Left lobe of liver (tissue), 2 donors: ENCODE measurements at regions not wholly inside any gene's neighbourhood (a gene's known extent, or its start where the extent isn't known, plus 50 kb on each side); places are given as distances from the start of the nearest gene placed in this dataset.
"Not testable (repeated sequence)": the region's sequence is repeated elsewhere in the genome, so short reads cannot be mapped to it uniquely, and the experiment has no call there.

Experiments used
- ATAC-seq: fragments of 200-7000 bp; cut with Tn5 transposase; one replicate; pipeline ENCODE4 v1.9.1; 2020; ENCODE audit warnings: mild to moderate bottlenecking, moderate library complexity
- DNase-seq: peaks from one replicate; pipeline ENCODE4 v3.0.0-alpha.2; 2020; ENCODE audit warnings: low spot score
- donor health status: DM: no; HTN: no; CAD: no; lungs with moderate emphysema.
- donor health status: DM: no; HTN: yes; CAD: no.

DNA sequence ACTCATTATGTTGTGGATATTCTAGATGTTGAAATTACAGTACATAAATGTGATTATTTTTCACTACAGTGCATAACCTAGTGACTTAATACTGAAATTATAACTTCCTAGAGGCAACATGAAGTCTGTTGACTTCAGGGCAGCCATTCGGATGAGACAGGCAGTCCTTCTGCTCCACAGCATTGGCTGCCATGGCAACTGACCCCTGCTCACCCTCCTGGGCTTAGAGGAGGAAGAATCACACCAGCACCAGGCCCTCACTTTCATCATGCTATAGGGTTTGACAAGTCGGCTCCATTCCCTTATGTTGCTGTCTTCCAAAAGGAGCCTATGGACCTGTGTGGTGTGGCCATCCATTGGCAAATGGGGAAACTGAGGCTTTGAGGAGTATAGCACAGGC is 233.5 kb upstream of the TMEM132C start:
- DNase-seq (no peak), ATAC-seq (no peak)

DNA sequence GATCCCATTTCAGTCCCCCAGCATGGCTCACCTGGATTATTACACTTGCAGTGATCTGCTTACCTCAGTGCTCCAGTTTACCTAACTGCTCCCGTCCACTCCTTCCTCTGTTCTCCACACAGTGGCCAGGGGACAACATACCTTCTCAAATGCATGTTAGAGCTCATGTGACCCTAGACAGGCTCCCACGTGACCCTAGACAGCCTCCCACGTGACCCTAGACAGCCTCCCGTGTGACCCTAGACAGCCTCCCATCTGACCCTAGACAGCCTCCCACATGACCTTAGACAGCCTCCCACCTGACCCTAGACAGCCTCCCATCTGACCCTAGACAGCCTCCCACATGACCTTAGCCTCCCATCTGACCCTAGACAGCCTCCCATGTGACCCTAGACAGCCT is 226.0 kb upstream of the TMEM132C start:
- DNase-seq (no peak), ATAC-seq (no peak)

DNA sequence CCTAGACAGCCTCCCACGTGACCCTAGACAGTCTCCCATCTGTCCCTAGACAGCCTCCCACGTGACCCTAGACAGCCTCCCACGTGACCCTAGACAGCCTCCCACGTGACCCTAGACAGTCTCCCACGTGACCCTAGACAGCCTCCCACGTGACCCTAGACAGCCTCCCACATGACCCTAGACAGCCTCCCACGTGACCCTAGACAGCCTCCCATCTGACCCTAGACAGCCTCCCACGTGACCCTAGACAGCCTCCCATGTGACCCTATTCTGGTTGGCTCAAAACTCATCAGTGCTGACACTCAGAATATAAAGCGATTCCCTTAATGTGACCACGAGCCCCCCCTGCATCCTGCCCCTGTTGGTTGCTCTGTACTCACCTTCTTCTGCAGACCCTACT is 224.7 kb upstream of the TMEM132C start:
- not testable (repeated sequence) for ATAC-seq, DNase-seq

DNA sequence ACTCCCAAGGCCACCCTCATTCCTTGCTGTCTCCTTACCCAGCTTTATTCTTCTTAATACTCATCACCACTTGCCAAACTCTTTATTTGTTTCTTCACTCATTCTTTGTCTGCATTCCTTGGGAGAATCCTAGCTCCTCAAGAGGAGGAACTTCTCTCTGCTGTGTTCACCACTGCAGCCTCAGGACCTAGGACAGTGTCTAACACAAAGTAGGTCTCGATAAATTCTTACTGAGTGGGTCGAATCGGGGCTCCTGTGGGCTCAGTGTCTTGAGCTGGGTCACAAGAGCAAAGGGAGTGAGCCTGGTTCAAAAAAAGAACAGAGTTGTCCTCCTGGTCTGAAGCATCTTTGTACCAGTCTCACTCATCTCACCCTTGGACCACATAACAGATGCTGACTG is 224.1 kb upstream of the TMEM132C start:
- DNase-seq (no peak), ATAC-seq (no peak)

DNA sequence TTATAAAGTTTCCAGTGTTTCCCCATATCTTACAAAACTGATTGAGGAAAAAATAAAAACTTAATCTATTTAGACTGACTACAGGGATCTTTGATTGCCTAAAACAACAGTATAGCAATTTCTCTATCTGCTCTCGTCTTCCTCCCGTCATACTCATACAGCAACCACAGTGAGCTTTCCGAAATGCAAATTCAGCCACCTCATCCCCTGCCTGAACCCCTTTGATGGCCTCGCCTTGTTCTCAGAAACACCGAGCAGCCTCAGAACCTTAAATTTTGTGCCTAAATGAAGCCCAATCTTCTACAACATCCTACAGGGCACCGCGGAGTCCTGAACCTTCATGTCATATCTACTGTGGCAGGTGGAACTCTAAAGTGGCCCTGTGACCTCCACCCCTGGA is 223.7 kb upstream of the TMEM132C start:
- ATAC-seq (no peak), DNase-seq (no peak)

DNA sequence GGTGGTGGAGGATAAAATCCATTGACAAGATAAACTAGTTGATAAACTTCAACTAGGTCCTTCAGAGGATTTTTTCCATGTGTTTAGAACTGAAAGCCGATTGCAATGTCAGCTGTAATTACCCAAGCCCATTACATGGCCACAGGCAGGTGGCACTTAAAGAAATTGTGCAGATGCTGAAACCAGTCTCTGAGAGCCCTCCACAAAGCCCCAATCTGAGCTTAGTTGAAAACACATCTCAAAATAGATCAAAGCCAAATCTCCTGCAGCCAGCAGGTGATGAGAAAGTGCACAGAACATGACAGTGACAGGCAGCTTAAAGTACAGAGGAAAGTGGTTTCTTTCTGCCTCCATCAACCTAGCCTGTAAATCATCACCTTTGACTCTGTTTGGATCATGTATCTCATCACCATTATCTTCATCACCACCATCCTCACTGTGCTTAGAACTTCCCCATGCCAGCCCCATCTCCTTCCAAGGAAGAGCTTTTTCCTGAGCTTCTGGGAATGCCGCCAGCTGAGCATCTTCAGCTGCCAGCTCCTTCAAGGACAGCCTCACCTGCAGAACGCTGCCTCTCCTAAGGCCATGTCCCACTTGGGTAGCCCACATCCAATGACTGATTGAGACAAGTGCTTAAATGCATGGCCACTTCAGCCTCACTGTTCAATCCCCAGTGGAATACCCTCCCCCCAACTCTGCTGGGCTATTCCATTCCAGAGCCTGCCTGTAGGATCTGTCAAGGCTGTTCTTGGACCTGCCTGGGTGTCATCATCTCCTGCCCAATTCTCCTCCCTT is 219.5 kb upstream of the TMEM132C start:
- no peak for DNase-seq
- ATAC-seq: no peak

DNA sequence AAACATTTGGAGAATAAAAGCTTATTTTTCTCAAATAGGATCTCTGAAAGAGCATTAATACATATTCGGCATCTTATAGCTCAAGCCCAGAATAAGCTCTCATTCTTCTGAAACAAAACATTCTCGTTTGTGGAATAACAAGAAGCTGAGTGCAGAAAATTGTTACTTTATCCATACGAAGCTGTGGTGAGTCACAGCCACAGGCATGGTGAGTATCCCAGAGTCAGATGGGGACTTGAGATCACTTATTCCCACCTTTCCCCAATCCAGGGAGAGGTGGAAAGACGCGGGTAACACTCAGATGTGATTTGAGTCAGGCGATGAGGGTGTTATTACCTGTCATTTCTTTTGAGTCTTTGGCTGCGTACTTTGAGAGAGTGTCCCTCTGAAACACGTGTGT is 214.6 kb upstream of the TMEM132C start:
- no peak for DNase-seq
- ATAC-seq: no peak

DNA sequence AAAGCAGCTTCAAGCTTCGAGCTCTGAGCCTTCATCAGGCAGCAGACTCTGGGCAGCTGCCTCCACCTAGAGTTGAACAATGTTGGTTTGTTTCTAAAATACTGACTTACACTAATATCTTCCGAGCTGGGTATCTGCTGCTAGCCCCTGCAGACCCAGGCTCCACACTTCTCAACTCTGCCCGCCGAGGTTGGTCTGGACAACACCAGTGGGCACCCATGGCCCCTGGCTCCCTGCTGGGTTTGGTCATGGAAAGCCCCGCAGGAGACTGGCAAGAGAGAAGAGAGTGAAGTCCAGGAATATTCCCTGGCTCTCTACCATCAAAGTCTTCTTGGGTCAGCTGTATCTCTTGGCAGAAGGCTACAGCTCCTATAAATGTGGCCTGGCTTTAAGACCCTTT is 214.2 kb upstream of the TMEM132C start:
- no peak for DNase-seq
- no peak for ATAC-seq

DNA sequence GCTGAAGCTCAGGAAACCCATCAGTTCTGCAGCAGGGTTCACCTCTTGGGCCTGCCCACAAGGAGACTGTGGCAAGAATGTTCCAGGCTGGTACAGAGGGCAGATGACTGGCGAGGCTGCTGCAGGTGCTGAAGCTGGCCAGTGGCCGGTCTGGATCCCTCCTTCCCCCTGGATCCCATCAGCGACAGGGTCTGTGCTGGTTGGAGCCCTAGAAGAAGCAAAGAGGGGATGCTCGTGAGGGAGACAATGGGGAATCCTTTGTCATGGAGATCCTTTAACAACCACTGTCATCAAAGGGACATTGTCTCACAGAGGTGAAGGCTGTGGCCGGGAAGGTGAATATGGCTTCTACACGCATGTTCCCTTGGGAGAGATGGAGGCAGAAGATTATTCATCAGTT is 211.4 kb upstream of the TMEM132C start:
- ATAC-seq: no peak
- DNase-seq: no peak

DNA sequence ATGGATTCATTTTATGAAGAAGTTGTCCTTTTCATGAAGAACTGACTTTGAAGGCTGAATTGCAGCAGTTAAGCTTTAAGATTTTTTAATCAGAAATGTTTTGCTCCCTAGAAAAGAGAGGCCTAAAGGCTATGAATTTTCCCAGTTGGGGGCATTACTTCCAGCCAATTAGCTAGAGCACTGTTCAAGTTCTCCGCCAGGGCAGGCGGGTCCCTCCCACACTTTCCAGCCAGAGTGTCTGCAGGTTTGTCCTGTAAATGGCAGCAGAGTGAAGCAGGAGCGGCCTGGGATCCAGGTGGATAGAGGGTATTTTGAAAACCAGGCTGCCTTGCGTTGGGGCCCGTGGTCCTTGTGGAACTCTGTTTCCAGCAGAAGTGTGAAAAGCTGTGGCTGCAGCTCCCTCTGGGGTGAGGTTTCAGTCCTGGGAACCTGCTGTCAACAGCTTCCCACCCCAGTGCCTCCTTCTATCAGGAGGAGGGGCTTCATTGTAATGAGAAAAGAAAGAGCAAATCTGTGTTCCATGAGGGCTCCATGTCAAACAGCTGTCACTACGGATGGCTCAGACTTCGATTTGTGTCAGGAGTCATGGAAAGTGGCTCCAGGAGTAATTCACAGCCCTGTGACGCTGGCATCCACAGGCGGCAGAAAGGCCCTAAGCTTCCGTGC is 210.7 kb upstream of the TMEM132C start:
- ATAC-seq: no peak
- DNase-seq: no peak

DNA sequence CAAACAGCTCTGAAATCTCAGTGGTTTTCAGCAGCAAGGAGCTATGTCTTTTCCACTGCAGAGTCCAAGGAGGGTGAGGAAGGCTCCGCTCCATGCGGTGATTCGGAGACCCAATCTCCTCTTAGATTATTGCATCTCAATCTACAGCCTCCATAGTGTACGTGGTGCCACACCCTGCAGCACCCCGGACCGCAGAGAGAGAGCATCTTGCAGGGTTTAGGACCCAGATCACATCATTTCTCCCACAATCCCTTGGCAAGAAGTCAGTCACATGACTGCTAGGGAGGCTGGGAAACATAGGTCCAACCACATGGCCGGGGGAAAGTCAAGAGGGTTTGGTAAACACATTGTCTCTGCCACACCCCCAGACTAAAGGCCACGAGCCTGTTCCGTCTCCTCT is 209.4 kb upstream of the TMEM132C start:
- no peak for DNase-seq
- no peak for ATAC-seq

DNA sequence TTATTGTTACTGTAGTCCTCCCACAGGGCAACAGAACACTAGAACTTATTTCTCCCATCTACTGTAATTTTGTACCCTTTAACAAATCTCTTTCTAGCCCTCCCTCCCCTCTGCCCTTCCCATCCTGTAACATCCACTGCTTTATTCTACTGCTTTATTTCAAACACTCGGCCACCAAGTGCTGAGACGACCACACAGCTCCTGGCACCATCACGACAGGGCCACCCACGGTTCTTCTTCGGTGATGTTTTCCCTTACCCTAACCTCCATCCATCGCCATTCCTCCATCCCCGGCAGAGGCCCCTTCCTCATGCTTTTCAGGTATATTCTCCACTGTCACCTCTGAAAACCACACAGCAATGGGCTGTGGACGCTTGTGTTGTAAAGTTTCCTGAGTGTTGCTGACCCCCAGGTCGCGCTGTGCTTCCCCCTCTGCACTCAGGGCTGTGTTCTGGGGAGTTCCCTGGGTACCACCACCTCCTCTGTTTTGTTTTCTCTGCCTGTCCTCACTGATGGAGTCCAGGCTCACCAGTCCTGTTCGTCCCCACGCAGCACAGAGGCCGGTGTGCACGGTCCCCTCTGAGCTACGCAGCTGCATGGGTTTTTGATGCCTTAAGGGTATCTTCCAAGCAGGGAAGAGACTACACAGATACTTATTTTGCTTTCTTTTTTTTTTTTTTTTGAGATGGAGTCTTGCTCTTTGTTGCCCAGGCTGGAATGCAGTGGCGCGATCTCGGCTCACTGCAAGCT is 207.2 kb upstream of the TMEM132C start:
- no peak for DNase-seq
- no peak for ATAC-seq

DNA sequence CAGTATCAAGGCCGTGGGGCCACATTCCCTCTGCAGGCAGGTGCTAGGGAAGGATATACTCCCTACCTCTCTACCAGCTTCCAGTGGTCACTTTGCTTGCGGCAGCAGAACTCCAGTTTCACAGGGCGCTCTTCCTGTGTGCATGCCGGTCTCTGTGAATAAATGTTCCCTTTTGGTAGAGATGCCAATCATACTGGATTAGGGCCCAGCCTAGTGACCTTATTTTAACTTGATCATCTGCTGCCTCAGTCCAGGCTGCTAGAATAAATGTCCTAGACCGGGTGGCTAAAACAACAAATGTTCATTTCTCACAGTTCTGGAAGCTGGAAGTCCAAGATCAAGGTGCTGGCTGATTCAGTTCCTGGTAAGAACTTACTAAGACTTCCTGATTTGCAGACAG is 198.8 kb upstream of the TMEM132C start:
- ATAC-seq (no peak), DNase-seq (no peak)

DNA sequence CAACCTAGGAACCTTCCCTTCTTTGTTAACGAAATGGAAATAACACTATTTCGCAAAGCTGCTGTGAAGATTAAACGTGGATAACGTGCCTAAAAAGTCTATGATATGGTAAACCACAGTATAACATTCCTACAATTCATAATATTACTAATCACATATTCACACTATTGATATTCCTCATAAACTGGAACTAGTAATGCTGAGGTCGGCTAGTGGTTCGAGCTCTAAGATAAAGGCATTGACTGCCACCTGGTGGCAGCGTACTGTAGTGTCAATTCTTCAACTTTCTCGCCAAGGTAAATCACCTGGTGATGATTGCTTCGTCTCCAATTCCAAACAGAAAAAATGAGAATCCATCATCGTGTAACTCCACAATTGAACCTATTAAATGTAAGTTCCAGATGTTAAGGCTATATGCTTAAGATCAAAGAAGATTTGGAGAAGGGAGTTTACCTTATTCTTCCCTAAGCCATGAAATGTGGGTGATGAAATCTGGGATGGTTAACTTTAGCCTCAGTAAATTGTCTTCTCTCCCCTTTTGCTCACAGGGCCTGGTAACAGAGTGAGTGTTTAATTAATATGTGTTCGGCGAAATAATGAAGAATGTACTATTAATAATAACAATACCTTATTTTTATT is 197.5 kb upstream of the TMEM132C start:
- no peak for DNase-seq
- peak; percentile 93 for ATAC-seq

DNA sequence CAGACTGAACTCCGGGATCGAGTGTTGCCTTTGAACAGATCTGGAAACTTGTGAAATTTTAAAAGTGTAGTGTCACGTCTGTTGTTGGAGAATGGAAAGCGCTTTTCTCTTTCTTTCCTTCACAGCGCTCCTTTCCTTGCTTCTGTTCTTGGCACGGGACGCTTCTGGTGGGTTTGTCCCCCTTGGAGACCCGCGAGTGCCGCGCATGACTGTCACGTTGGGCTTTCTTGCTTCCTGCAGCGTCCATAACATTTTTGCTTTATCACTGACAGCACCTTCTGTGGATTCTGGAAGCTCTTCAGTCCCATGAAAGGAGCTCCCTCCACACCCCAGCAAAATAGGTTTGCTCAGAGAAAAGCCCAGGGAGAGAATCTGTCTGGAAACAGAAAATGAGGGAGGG is 193.0 kb upstream of the TMEM132C start:
- no peak for DNase-seq
- ATAC-seq: no peak

DNA sequence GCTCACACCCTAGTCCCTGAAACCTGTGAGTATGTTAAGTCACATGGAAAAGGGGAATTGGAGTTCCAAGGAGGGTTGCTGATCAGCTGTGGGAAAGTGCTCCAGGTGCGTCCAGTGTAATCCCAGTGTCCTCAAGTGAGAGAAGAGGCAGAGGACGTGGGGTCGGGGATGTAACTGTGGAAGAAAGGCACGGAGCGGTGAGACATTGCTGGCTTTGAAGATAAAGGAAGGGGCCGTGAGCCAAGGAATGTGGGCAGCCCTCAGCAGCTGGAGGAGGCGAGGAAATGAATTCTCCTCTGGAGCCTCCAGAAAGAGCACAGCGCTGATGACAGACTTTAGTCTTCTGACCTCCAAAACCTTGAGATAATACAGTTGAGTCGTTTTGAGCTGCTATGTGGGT is 191.6 kb upstream of the TMEM132C start:
- ATAC-seq (no peak), DNase-seq (no peak)

DNA sequence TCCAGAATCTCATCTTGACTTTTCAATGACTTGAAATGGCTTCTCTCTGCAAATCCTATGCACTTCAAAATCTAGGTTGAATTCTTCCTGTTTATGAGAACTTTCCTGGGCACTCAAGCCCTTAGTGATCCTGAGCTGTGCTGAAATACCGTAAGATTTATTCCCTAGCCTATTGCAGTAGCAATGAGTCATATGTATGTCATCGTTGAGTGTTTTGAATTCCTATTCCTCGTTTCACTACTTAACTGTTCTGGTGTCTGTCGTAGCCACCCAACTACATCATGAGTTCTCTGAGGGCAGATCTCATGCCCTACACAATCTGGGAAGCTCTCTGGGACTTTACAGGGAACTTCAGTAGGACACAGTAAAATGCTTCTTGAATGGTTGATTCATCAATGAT is 190.8 kb upstream of the TMEM132C start:
- ATAC-seq: no peak
- no peak for DNase-seq

DNA sequence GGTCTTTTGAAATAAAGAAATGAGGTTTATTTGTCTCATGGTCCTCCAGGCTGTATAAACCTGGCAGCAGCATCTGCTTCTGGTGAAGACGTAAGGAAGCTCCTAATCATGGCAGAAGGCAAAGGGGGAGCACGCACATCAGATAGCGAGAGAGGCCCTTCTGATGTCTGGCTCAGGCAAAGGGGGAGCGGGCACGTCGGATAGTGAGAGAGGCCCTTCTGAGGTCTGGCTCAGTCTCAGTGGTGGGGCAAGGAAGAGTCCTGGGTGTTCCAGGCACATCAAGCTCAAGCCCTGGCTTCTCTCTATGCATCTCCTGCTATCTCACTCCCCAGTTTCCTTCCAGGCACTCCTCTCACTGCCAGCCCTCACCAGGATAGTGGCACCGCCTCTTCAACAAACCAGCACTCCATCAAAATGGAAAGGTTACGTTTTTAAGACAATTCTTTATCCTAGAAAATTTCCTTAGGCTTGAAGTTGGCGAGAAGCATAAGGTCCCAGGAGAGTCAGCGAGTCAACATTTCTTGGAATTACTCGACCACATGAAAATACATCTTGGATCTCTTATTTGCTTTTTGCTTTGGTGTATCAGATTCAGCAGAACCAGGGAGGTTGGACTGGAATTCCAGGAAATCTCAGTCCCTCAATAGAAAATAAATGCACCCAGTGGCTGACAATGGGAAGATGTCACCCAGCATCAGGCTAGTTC is 189.6 kb upstream of the TMEM132C start:
- DNase-seq: no peak
- no peak for ATAC-seq

DNA sequence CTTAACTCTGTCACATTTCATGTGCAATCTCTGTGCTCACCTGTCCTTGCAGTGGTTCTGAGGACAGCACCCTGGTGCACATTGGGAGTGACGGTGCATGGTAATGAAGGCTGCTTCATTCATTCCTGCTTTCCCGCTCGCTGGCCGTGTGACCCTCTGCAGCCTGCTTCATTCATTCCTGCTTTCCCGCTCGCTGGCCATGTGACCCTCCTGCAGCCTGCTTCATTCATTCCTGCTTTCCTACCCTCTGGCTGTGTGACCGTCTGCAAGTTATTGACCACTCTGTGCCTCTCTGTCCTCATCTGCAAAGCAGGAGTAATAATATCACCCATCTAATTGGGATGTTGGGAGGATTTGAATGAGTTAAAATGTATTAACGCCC is 189.1 kb upstream of the TMEM132C start:
- no peak for ATAC-seq
- DNase-seq: no peak

DNA sequence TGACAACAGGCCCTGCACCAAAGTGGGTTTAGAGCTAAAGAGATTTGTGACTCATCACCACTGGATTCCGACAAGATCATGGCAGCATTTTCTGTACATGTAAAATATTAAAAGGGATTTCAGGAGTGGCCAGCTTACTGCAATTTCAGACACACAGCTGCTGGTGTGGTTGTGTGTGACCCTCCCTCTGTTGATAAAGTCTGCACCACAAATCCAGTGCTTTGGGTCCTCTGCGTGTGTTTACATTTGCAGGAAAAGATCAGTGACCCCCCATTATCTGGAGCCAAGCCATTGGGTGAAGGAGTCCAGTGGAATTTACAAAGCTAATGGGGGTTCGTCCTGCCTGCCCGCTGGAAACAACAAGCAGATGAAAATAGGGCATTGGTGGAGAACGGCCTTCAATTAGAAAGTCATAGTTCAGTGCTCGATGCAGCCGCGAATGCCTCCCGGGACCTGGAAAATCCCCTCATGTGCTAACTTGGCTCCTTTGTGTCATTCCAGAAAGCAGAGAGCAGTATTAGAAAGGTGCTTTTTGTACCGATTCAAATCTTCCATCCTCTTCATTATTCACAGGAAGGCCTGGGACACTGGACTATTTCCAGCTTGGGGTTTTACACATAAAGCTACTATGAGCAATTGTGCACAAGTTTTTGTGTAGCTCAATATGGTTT is 188.5 kb upstream of the TMEM132C start:
- no peak for ATAC-seq
- DNase-seq: no peak
